GM18868 (cell line): ENCODE measurements at regions not wholly inside any gene's neighbourhood (a gene's known extent, or its start where the extent isn't known, plus 50 kb on each side); places are given as distances from the start of the nearest gene placed in this dataset.

Source experiments
- ATAC-seq: cut with Tn5 transposase; IDR thresholded peaks from one replicate; pipeline ENCODE4 v1.9.1; 2021; ENCODE audit warnings: mild to moderate bottlenecking, moderate library complexity; ENCODE audit not compliant: unreplicated experiment

- no peak for ATAC-seq
Measured at GRCh38 chr2:49207204-49207603, 52.9 kb upstream of the FSHR start.
